Inflammatory macrophage (primary cell): ENCODE measurements at regions not wholly inside any gene's neighbourhood (a gene's known extent, or its start where the extent isn't known, plus 50 kb on each side); places are given as distances from the start of the nearest gene placed in this dataset.

ENCODE experiments used
- DNase-seq, 2 donors: peaks; one replicate each; pipeline ENCODE4 v3.0.0-alpha.2; 2020 to 2022

- no peak for DNase-seq
Observed at GRCh38 chr1:4973341-4973740, 318.9 kb downstream of the AJAP1 start.

- no peak for DNase-seq
Observed at GRCh38 chr1:4972761-4973320, 318.4 kb downstream of the AJAP1 start.

GRCh38 chr1:4971666-4972065 is 317.3 kb downstream of the AJAP1 start:
- DNase-seq, result no peak

GRCh38 chr1:4970532-4970931 is 316.1 kb downstream of the AJAP1 start:
- DNase-seq, result no peak

GRCh38 chr1:4969556-4970129 is 315.2 kb downstream of the AJAP1 start:
- DNase-seq, result no peak

GRCh38 chr1:4965346-4966075 is 311.1 kb downstream of the AJAP1 start:
- no peak for DNase-seq

- no peak for DNase-seq
Observed at GRCh38 chr1:4964634-4965345, 310.4 kb downstream of the AJAP1 start.

GRCh38 chr1:4963251-4963650 is 308.8 kb downstream of the AJAP1 start:
- DNase-seq, result no peak

- DNase-seq, result no peak
Observed at GRCh38 chr1:4962836-4963235, 308.4 kb downstream of the AJAP1 start.

GRCh38 chr1:4961935-4962645 is 307.7 kb downstream of the AJAP1 start:
- no peak for DNase-seq

- DNase-seq, result no peak
Observed at GRCh38 chr1:4960782-4961475, 306.5 kb downstream of the AJAP1 start.

- DNase-seq, result no peak
Observed at GRCh38 chr1:4960336-4960735, 305.9 kb downstream of the AJAP1 start.

GRCh38 chr1:4959216-4959615 is 304.8 kb downstream of the AJAP1 start:
- no peak for DNase-seq

- no peak for DNase-seq
Observed at GRCh38 chr1:4957027-4957426, 302.6 kb downstream of the AJAP1 start.

- DNase-seq, result no peak
Observed at GRCh38 chr1:4954392-4954791, 300.0 kb downstream of the AJAP1 start.

- DNase-seq, result no peak
Observed at GRCh38 chr1:4951601-4952000, 297.2 kb downstream of the AJAP1 start.

- no peak for DNase-seq
Observed at GRCh38 chr1:4946343-4946742, 291.9 kb downstream of the AJAP1 start.

GRCh38 chr1:4944911-4945310 is 290.5 kb downstream of the AJAP1 start:
- DNase-seq, result no peak

GRCh38 chr1:4944072-4944471 is 289.7 kb downstream of the AJAP1 start:
- DNase-seq, result no peak

GRCh38 chr1:4939266-4939665 is 284.9 kb downstream of the AJAP1 start:
- DNase-seq, result no peak

- no peak for DNase-seq
Observed at GRCh38 chr1:4937876-4938534, 283.6 kb downstream of the AJAP1 start.

GRCh38 chr1:4935807-4936206 is 281.4 kb downstream of the AJAP1 start:
- DNase-seq, result no peak
